IMR-90 (cell line): ENCODE measurements at regions not wholly inside any gene's neighbourhood (a gene's known extent, or its start where the extent isn't known, plus 50 kb on each side); places are given as distances from the start of the nearest gene placed in this dataset.

ENCODE experiments used
- ATAC-seq: fragments of 200-7000 bp; cut with Tn5 transposase; 2 replicates; pipeline ENCODE4 v1.9.1; 2020; ENCODE audit warnings: low read depth, mild to moderate bottlenecking, moderate library complexity
- BruUV-seq: library from RNA; stranded (reverse); fragments of 400-500 nt; replicated peaks from 2 replicates; lab custom pipeline; 2021; lab: Mats Ljungman, UMichigan
- CTCF ChIA-PET: fragments of 300-600 bp; formaldehyde crosslinking; extraction: SDS; loops from one replicate; lab custom pipeline; 2021; ENCODE audit warnings: antibody characterized with exemption; lab: Yijun Ruan, JAX
- POLR2A ChIA-PET: fragments of 300-600 bp; sonication (Branson Sonifier 250); formaldehyde crosslinking; loops from one replicate; lab custom pipeline; 2022; ENCODE audit warnings: antibody characterized with exemption; ENCODE audit not compliant: unreplicated experiment; lab: Charles Lee
- DNase-seq: peaks from one replicate; pipeline ENCODE4 v3.0.0; 2013
- H2AFZ ChIP-seq: replicated peaks from 2 replicates; pipeline ENCODE3; 2013; ENCODE audit warnings: low read length, mild to moderate bottlenecking; ENCODE audit not compliant: poor library complexity
- H2AK5ac ChIP-seq: 2 replicates; pipeline ENCODE4 v1.6.1; 2013; ENCODE audit warnings: low read depth, low read length, inconsistent platforms
- H2AK9ac ChIP-seq: replicated peaks from 2 replicates; pipeline ENCODE3; 2013; ENCODE audit warnings: mild to moderate bottlenecking, low read depth, low read length, moderate library complexity; ENCODE audit not compliant: poor library complexity
- H2BK120ac ChIP-seq: 2 replicates; pipeline ENCODE4 v1.6.1; 2013; ENCODE audit warnings: low read depth, low read length, inconsistent platforms
- H2BK15ac ChIP-seq: 3 replicates; pipeline ENCODE4 v1.6.1; 2013; ENCODE audit warnings: low read depth, low read length, inconsistent platforms
- H2BK20ac ChIP-seq: 2 replicates; pipeline ENCODE4 v1.6.1; 2013; ENCODE audit warnings: low read depth, mild to moderate bottlenecking, inconsistent platforms, low read length, moderate library complexity
- H2BK5ac ChIP-seq: 2 replicates; pipeline ENCODE4 v1.6.1; 2013; ENCODE audit warnings: mild to moderate bottlenecking, low read depth, low read length, inconsistent platforms; ENCODE audit not compliant: poor library complexity, severe bottlenecking
- H3K14ac ChIP-seq: replicated peaks from 2 replicates; pipeline ENCODE4 v1.6.1; 2013; ENCODE audit warnings: low read depth, low read length, inconsistent platforms
- H3K18ac ChIP-seq: 2 replicates; pipeline ENCODE4 v1.6.1; 2013; ENCODE audit warnings: low read depth, low read length, control low read depth
- H3K23ac ChIP-seq: 2 replicates; pipeline ENCODE4 v1.6.1; 2013; ENCODE audit warnings: low read depth, low read length, inconsistent platforms
- H3K27ac ChIP-seq: 2 replicates; pipeline ENCODE4 v1.5.1; 2013; ENCODE audit warnings: mild to moderate bottlenecking, control low read depth, low read length; ENCODE audit not compliant: insufficient read depth
- H3K27me3 ChIP-seq: 2 replicates; pipeline ENCODE4 v1.6.1; 2013; ENCODE audit warnings: low read length; ENCODE audit not compliant: control insufficient read depth, insufficient read depth
- H3K36me3 ChIP-seq: 2 replicates; pipeline ENCODE4 v1.6.1; 2013; ENCODE audit warnings: low read length, mixed read lengths; ENCODE audit not compliant: control insufficient read depth, insufficient read depth
- H3K4ac ChIP-seq: 2 replicates; pipeline ENCODE4 v1.6.1; 2013; ENCODE audit warnings: low read depth, low read length, inconsistent platforms
- H3K4me1 ChIP-seq: 2 replicates; pipeline ENCODE4 v1.6.1; 2013; ENCODE audit warnings: low read length, mixed read lengths; ENCODE audit not compliant: control insufficient read depth, insufficient read depth
- H3K4me2 ChIP-seq: 2 replicates; pipeline ENCODE4 v1.6.1; 2013; ENCODE audit warnings: low read depth, mild to moderate bottlenecking, control low read depth, low read length, moderate library complexity
- H3K4me3 ChIP-seq: 2 replicates; pipeline ENCODE4 v1.5.1; 2013; ENCODE audit warnings: low read depth, mild to moderate bottlenecking, control low read depth, low read length, moderate library complexity; ENCODE audit not compliant: insufficient read depth
- H3K56ac ChIP-seq: 2 replicates; pipeline ENCODE4 v1.6.1; 2013; ENCODE audit warnings: low read length, inconsistent platforms; ENCODE audit not compliant: insufficient read depth; ENCODE audit errors: extremely low read depth
- H3K79me1 ChIP-seq, 2 experiments: 2 replicates each; pipeline ENCODE4 v1.6.1; 2013; ENCODE audit warnings: low read length in 2 of 2, inconsistent platforms in 1 of 2, low read depth in 1 of 2
- H3K9ac ChIP-seq: 2 replicates; pipeline ENCODE4 v1.6.1; 2013; ENCODE audit warnings: low read depth, low read length, control low read depth
- H3K9me1 ChIP-seq: 2 replicates; pipeline ENCODE4 v1.6.1; 2013; ENCODE audit warnings: low read length, inconsistent platforms; ENCODE audit not compliant: insufficient read depth
- H3K9me3 ChIP-seq: 2 replicates; pipeline ENCODE4 v1.6.1; 2013; ENCODE audit warnings: low read length; ENCODE audit not compliant: control insufficient read depth, insufficient read depth
- H4K20me1 ChIP-seq: 2 replicates; pipeline ENCODE4 v1.6.1; 2013; ENCODE audit warnings: low read length, inconsistent platforms; ENCODE audit not compliant: insufficient read depth
- H4K5ac ChIP-seq: 2 replicates; pipeline ENCODE4 v1.6.1; 2013; ENCODE audit warnings: mild to moderate bottlenecking, low read depth, low read length, control low read depth
- H4K8ac ChIP-seq, 2 experiments: 2 replicates each; pipeline ENCODE4 v1.6.1; 2013; ENCODE audit warnings: low read depth in 2 of 2, low read length in 2 of 2, control low read depth in 1 of 2, inconsistent platforms in 1 of 2
- H4K91ac ChIP-seq: 2 replicates; pipeline ENCODE4 v1.6.1; 2013; ENCODE audit warnings: low read depth, low read length, inconsistent platforms; ENCODE audit not compliant: insufficient read depth
- BHLHE40 ChIP-seq: fragments of 150-350 bp; IDR thresholded peaks from 2 replicates; pipeline ENCODE4 v1.6.1; 2016; ENCODE audit warnings: mild to moderate bottlenecking, low read depth, low read length
- CHD1 ChIP-seq: IDR thresholded peaks from 2 replicates; pipeline ENCODE4 v1.6.1; 2012; ENCODE audit warnings: low read depth, low read length, improper control_type of control experiment
- FOS ChIP-seq: fragments of 150-350 bp; IDR thresholded peaks from 2 replicates; pipeline ENCODE4 v1.6.1; 2016; ENCODE audit warnings: low read depth, low read length
- NFE2L2 ChIP-seq: fragments of 150-350 bp; IDR thresholded peaks from 2 replicates; pipeline ENCODE4 v1.6.1; 2016; ENCODE audit warnings: low read depth, mild to moderate bottlenecking, low read length
- POLR2A ChIP-seq: IDR thresholded peaks from 2 replicates; pipeline ENCODE4 v1.6.1; 2012; ENCODE audit warnings: mild to moderate bottlenecking, low read depth, low read length
- SMC3 ChIP-seq: fragments of 150-350 bp; IDR thresholded peaks from 2 replicates; pipeline ENCODE4 v1.6.1; 2016; ENCODE audit warnings: low read depth, mild to moderate bottlenecking, antibody characterized with exemption, low read length, moderate library complexity
- WGBS, 2 experiments: methylation state at CpG; one replicate each; pipeline versions ENCODE4 v1.1.5 to v1.1.7; 2013; ENCODE audit warnings: missing lambda C conversion rate in 2 of 2; ENCODE audit not compliant: insufficient read length in 1 of 2; ENCODE audit errors: extremely low coverage in 2 of 2; 5-methylcytosine and 5-hydroxymethylcytosine counted together
- dilution Hi-C: fragments of 300-500 bp; cut with HindIII; formaldehyde crosslinking; loops from one replicate; pipeline ENCODE4 v1.14.3; 2018; ENCODE audit warnings: low sequenced_read_pairs; ENCODE audit not compliant: unreplicated experiment
- in situ Hi-C: fragments of 300-500 bp; cut with MboI; formaldehyde crosslinking; loops from 3 replicates; pipeline ENCODE4 v1.14.3; 2019; ENCODE audit warnings: low sequenced_read_pairs, inconsistent platforms, mixed read lengths
- intact Hi-C: fragments of 100-400 bp; cut with micrococcal nuclease; formaldehyde crosslinking; loops from 2 replicates; pipeline ENCODE4 v1.10.0; 2022
- TF ChIP-seq, protein P1 (sequence below): conservative IDR thresholded peaks from 2 replicates; pipeline ENCODE4 v1.5.1; 2012; ENCODE audit warnings: mild to moderate bottlenecking, low read depth, low read length, improper control_type of control experiment
- TF ChIP-seq, protein P2 (sequence below): fragments of 150-350 bp; IDR thresholded peaks from 2 replicates; pipeline ENCODE4 v1.6.1; 2017; ENCODE audit warnings: mild to moderate bottlenecking, antibody characterized with exemption, low read length, low read depth

DNA sequence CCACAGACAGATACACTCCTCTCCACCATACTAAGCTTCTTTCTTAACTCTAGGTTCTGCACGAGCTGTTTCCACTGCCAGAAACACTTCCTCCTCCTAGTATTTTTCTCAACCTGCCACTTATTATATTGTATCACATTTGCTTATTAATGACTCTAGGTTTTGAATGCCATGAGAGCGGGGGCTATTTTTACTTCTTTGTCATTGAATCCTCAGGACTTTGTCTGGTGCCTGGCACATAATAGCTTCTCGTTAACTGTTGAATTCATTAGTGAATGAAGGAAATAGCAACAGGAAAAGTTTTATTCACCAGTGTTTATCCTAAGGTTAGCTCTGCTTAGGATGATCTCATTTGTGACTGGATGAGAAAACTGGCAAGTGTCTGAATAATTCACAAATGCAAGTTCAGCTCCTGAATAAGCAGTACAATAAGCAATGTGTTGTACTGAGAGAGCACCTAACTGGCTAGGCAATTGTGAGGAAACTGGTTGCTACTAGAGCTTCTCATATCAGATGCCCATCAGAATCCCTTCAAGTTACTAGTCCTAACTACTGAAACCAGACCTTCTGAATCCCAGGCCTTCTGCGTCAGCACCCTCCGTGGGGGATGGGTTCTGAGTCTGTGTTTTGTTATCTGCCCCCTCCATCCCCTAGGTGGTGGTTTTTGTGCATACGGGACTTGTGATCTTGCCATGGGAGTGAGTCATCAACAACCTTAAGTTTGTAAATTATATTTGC is 92.7 kb downstream of the LSMEM1 start:
- Histone ChIP-seq H3K4me1 (no peaks in the 10 kb centered on the region), H2BK120ac (no peak overlapping the region), H2AK9ac (no peak overlapping the region), H3K36me3 (no peaks in the 10 kb centered on the region), H3K56ac (no peak overlapping the region), H3K14ac (no peak overlapping the region), H2BK5ac (no peak overlapping the region), H3K27me3 (no peaks in the 10 kb centered on the region), H3K79me1 (no peaks in the 10 kb centered on the region), H2BK15ac (no peak overlapping the region), H4K5ac (no peak overlapping the region), H4K20me1 (no peaks in the 10 kb centered on the region), H4K91ac (no peak overlapping the region), H3K23ac (no peak overlapping the region), H3K27ac (no peak overlapping the region), H4K8ac (no peak overlapping the region), H3K4me2 (no peak overlapping the region), H2BK20ac (no peak overlapping the region), H2AFZ (no peak overlapping the region), H3K4ac (no peak overlapping the region), H3K9me3 (no peaks in the 10 kb centered on the region), H3K4me3 (no peak overlapping the region), H2AK5ac (no peak overlapping the region), H3K9ac (no peak overlapping the region), H3K18ac (no peak overlapping the region), H3K9me1 (no peaks in the 10 kb centered on the region)
- no CpG with 5 or more reads among the region's 6 CpGs for WGBS, 2 experiments
- CTCF ChIA-PET = interaction anchor here (1.4 to 1.6 kb wide), 2 partner anchors 10 to 23 kb away, joined by 3 read pairs; no protein-coding TSS in a partner anchor
- TF ChIP-seq NFE2L2 (no peak), FOS (no peak), CHD1 (no peak), SMC3 (no peak), POLR2A (no peak), BHLHE40 (no peak)
- TF ChIP-seq, protein P1, sequence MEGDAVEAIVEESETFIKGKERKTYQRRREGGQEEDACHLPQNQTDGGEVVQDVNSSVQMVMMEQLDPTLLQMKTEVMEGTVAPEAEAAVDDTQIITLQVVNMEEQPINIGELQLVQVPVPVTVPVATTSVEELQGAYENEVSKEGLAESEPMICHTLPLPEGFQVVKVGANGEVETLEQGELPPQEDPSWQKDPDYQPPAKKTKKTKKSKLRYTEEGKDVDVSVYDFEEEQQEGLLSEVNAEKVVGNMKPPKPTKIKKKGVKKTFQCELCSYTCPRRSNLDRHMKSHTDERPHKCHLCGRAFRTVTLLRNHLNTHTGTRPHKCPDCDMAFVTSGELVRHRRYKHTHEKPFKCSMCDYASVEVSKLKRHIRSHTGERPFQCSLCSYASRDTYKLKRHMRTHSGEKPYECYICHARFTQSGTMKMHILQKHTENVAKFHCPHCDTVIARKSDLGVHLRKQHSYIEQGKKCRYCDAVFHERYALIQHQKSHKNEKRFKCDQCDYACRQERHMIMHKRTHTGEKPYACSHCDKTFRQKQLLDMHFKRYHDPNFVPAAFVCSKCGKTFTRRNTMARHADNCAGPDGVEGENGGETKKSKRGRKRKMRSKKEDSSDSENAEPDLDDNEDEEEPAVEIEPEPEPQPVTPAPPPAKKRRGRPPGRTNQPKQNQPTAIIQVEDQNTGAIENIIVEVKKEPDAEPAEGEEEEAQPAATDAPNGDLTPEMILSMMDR = no peak
- TF ChIP-seq, protein P2, sequence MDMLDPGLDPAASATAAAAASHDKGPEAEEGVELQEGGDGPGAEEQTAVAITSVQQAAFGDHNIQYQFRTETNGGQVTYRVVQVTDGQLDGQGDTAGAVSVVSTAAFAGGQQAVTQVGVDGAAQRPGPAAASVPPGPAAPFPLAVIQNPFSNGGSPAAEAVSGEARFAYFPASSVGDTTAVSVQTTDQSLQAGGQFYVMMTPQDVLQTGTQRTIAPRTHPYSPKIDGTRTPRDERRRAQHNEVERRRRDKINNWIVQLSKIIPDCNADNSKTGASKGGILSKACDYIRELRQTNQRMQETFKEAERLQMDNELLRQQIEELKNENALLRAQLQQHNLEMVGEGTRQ = no peak
- POLR2A ChIA-PET = interaction anchor here (0.6 kb wide), 1 partner anchor 8 kb away, joined by 10 read pairs; no protein-coding TSS in a partner anchor
- dilution Hi-C loops (no loop called here), intact Hi-C loops (no loop called here), in situ Hi-C loops (loop anchor here (25.0 kb wide), 1 partner anchor 1114 kb away; no protein-coding TSS in a partner anchor)
- ATAC-seq = no peak
- peak; percentile 13 for DNase-seq
- BruUV-seq = no TSS peak
